Ectodermal cell (in vitro differentiated cells): ENCODE measurements at regions not wholly inside any gene's neighbourhood (a gene's known extent, or its start where the extent isn't known, plus 50 kb on each side); places are given as distances from the start of the nearest gene placed in this dataset.
"Not testable (repeated sequence)": the region's sequence is repeated elsewhere in the genome, so short reads cannot be mapped to it uniquely, and the experiment has no call there.

Experiments
- H3K27ac ChIP-seq: 2 replicates; pipeline ENCODE4 v1.7.0; 2013; ENCODE audit warnings: mild to moderate bottlenecking, low read depth, low read length; ENCODE audit not compliant: insufficient read depth, poor library complexity, severe bottlenecking
- H3K27me3 ChIP-seq: 2 replicates; pipeline ENCODE4 v1.7.0; 2013; ENCODE audit warnings: mild to moderate bottlenecking, low read length; ENCODE audit not compliant: insufficient read depth, control insufficient read depth, poor library complexity, severe bottlenecking
- H3K36me3 ChIP-seq: one replicate; pipeline ENCODE4 v1.7.0; 2013; ENCODE audit warnings: low read length; ENCODE audit not compliant: control insufficient read depth, insufficient read depth
- H3K4me1 ChIP-seq: one replicate; pipeline ENCODE4 v1.7.0; 2013; ENCODE audit warnings: low read length; ENCODE audit not compliant: control insufficient read depth, insufficient read depth
- H3K4me3 ChIP-seq: 2 replicates; pipeline ENCODE4 v1.7.0; 2013; ENCODE audit warnings: low read depth, low read length, control low read depth; ENCODE audit not compliant: insufficient read depth
- H3K9me3 ChIP-seq: 2 replicates; pipeline ENCODE4 v1.7.0; 2013; ENCODE audit warnings: mild to moderate bottlenecking, low read length, moderate library complexity; ENCODE audit not compliant: control insufficient read depth
- WGBS, 2 experiments: methylation state at CpG; one replicate each; pipeline ENCODE4 v1.1.7; 2013; ENCODE audit warnings: missing lambda C conversion rate in 2 of 2; 5-methylcytosine and 5-hydroxymethylcytosine counted together

GRCh38 chr6:112971651-112972050 is 624.5 kb downstream of the RFPL4B start:
- H3K4me1 ChIP-seq, result no peaks in the 10 kb centered on the region
- H3K27ac ChIP-seq, result no peak overlapping the region
- H3K9me3 ChIP-seq, result no peaks in the 10 kb centered on the region
- no peaks in the 10 kb centered on the region for H3K27me3 ChIP-seq
- no peak overlapping the region for H3K4me3 ChIP-seq
- H3K36me3 ChIP-seq, result no peaks in the 10 kb centered on the region
- WGBS, 2 experiments, result 88 to 100% methylated on average over 1 of the region's 1 CpG

GRCh38 chr6:112974931-112975330 is 627.8 kb downstream of the RFPL4B start:
- H3K4me1 ChIP-seq, H3K4me3 ChIP-seq, H3K27me3 ChIP-seq, H3K27ac ChIP-seq, H3K9me3 ChIP-seq, H3K36me3 ChIP-seq: not testable (repeated sequence)
- WGBS, 2 experiments, result 89 to 100% methylated on average over 4 of the region's 4 CpGs

DNA sequence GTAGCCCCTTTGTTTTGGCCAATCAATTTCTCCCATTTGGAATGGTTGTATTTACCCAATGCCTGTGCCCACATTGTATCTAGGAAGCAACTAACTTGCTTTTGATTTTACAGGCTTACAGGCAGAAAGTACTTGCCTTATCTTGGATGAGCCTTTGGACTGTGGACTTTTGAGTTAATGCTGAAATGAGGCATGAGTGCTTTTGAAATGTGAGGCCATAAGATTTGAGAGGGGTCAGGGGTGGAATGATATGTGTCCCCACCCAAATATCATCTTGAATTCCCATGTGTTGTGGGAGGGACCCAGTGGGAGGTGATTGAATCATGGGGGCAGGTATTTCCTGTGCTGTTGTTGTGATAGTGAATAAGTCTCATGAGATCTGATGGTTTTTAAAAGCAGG is 629.4 kb downstream of the RFPL4B start:
- H3K27ac ChIP-seq, H3K4me1 ChIP-seq, H3K27me3 ChIP-seq, H3K36me3 ChIP-seq, H3K9me3 ChIP-seq, H3K4me3 ChIP-seq: not testable (repeated sequence)

DNA sequence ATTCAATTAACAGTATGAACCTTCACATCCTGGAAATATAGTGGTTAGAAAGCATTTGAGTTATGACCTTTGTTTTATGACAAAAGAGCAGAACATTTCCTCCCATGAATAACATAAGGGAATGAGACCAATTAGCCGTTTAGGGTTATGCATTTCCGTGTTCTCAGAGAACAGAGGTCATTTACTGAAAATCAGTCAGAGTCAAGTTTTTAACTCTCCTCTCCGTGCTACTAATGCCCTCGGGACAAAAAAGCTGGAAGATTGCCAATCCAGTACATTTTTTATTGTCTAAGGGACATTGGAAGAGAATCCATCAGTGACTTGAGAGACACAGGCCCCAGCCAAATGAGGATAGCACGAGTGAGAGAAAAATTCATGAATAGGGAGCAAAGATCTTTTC is 632.7 kb downstream of the RFPL4B start:
- Histone ChIP-seq H3K4me3 (no peak overlapping the region), H3K4me1 (no peaks in the 10 kb centered on the region), H3K36me3 (no peaks in the 10 kb centered on the region), H3K27ac (no peak overlapping the region), H3K9me3 (no peaks in the 10 kb centered on the region), H3K27me3 (no peaks in the 10 kb centered on the region)
- WGBS, 2 experiments, result 88 to 91% methylated on average over 5 of the region's 5 CpGs

DNA sequence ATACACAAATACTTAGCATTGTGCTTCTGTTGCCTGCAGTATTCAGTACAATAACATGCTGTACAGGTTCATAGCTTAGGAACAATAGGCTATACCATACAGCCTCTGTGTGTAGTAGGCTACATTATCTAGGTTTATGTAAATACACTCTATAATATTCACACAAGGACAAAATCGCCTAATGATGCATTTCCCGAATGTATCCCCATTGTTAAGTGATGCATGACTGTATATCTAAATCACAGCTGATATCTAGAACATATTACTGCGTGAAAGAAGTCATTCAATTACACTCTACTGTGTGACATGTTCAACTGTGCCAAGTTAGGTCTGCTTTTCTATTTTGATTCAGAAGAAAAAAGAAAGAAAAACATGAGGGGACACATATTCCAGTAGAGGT is 633.5 kb downstream of the RFPL4B start:
- no peak overlapping the region for H3K4me3 ChIP-seq
- H3K27me3 ChIP-seq, result no peaks in the 10 kb centered on the region
- 84 to 90% methylated on average over 3 of the region's 3 CpGs for WGBS, 2 experiments
- no peak overlapping the region for H3K27ac ChIP-seq
- H3K9me3 ChIP-seq, result no peaks in the 10 kb centered on the region
- H3K4me1 ChIP-seq, result no peaks in the 10 kb centered on the region
- no peaks in the 10 kb centered on the region for H3K36me3 ChIP-seq

- Histone ChIP-seq H3K4me3 (no peak overlapping the region), H3K9me3 (no peaks in the 10 kb centered on the region), H3K27ac (no peak overlapping the region), H3K27me3 (no peaks in the 10 kb centered on the region), H3K36me3 (no peaks in the 10 kb centered on the region), H3K4me1 (no peaks in the 10 kb centered on the region)
- WGBS, 2 experiments, result 100% methylated on average over 1 of the region's 1 CpG; no CpG with 5 or more reads in 1 of the 2 experiments
These were observed 636.7 kb downstream of the RFPL4B start for GRCh38 chr6:112983713-112984261.

DNA sequence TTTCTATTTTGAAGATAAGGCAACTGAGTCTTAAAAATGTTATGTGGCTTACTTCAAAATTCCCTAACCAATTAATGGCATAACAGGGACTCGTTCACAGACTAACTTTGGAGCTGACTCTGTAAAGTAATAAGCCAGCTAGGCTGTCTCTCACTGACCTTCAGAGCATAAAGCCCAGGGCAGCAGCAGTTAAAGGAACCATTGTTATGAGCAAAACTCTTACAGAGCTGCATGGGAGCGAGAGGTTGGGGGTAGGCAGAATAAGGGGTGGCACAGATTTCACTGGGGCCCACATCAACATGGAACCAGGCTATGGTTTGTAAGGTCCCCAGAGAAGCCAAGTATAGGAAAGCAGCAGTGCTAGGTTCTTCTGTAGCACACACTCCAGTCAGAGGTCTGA is 637.8 kb downstream of the RFPL4B start:
- Histone ChIP-seq H3K4me3 (no peak overlapping the region), H3K9me3 (no peaks in the 10 kb centered on the region), H3K27ac (no peak overlapping the region), H3K4me1 (no peaks in the 10 kb centered on the region), H3K27me3 (no peaks in the 10 kb centered on the region), H3K36me3 (no peaks in the 10 kb centered on the region)
- 71 to 72% methylated on average over 2 of the region's 2 CpGs for WGBS, 2 experiments

DNA sequence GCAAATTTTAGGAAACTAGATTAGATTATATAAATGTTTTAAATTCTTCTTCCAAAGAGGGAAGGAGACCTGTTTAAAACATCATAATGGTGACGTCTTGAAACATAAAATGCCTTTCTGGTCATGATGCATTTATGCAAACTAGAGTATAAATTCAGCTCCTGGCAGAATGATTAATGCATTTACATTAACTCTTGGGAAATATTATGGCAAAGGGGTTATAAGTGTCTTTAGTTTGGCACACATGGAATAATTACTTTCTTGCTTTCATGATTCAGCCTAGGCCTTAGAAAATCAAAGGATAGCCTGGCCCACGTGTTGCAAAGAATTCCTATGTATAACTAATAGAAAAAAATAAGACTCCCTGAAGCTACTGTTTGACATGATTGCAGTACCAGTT is 639.2 kb downstream of the RFPL4B start:
- Histone ChIP-seq H3K27me3 (no peaks in the 10 kb centered on the region), H3K4me3 (no peak overlapping the region), H3K9me3 (no peaks in the 10 kb centered on the region), H3K36me3 (no peaks in the 10 kb centered on the region), H3K27ac (no peak overlapping the region), H3K4me1 (no peaks in the 10 kb centered on the region)
- 84 to 88% methylated on average over 1 to 2 of the region's 2 CpGs for WGBS, 2 experiments

- no CpG with 5 or more reads among the region's 1 CpG for WGBS, 2 experiments
- H3K36me3 ChIP-seq, result no peaks in the 10 kb centered on the region
- H3K27me3 ChIP-seq, result no peaks in the 10 kb centered on the region
- no peak overlapping the region for H3K27ac ChIP-seq
- H3K4me1 ChIP-seq, result no peaks in the 10 kb centered on the region
- no peaks in the 10 kb centered on the region for H3K9me3 ChIP-seq
- H3K4me3 ChIP-seq, result no peak overlapping the region
These were observed 641.6 kb downstream of the RFPL4B start for GRCh38 chr6:112988748-112989147.

DNA sequence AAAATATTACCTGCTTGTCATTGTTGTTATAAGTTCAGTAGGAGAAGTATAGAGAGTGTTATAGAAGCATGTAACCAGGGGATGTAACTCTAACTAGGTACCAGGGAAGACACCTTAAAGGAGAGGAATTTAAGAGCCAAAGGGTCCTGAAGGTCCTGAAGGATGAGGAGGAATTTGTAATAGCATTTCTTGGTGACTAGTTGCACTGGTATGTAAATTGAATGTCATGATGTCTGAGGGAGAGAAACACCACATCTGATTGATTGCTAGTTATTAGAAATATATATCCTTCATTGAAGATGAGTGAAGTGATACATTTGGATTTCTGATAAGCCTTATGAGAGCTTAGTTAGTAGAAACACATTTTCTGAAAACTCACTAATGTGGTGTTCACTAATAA is 643.8 kb downstream of the RFPL4B start:
- Histone ChIP-seq H3K27me3 (no peaks in the 10 kb centered on the region), H3K27ac (no peak overlapping the region), H3K4me3 (no peak overlapping the region), H3K9me3 (no peaks in the 10 kb centered on the region), H3K4me1 (no peaks in the 10 kb centered on the region), H3K36me3 (no peaks in the 10 kb centered on the region)

DNA sequence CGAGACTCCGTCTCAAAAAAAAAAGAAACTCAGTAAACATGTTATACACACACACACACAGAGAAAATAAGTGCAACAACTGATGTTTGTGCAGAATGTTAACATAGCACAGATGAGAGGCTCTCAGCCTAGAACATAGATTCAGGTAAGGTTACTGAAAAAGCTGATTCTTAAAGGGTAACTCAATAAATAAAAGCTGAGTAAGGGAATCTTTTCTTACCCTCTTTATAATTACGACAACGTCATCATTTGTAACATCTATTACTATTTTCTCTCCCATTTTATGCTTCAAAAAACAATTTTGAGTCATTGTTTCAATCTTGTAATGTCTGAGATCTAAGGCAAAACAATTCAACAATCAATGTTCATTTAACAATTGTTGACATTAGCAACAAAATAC is 644.8 kb downstream of the RFPL4B start:
- 94 to 95% methylated on average over 4 of the region's 4 CpGs for WGBS, 2 experiments
- no peak overlapping the region for H3K27ac ChIP-seq
- no peak overlapping the region for H3K4me3 ChIP-seq
- no peaks in the 10 kb centered on the region for H3K36me3 ChIP-seq
- H3K4me1 ChIP-seq, result no peaks in the 10 kb centered on the region
- no peaks in the 10 kb centered on the region for H3K27me3 ChIP-seq
- H3K9me3 ChIP-seq, result no peaks in the 10 kb centered on the region
